ENCODE measurements at regions not wholly inside any gene's neighbourhood (a gene's known extent, or its start where the extent isn't known, plus 50 kb on each side); places are given as distances from the start of the nearest gene placed in this dataset.

DNA sequence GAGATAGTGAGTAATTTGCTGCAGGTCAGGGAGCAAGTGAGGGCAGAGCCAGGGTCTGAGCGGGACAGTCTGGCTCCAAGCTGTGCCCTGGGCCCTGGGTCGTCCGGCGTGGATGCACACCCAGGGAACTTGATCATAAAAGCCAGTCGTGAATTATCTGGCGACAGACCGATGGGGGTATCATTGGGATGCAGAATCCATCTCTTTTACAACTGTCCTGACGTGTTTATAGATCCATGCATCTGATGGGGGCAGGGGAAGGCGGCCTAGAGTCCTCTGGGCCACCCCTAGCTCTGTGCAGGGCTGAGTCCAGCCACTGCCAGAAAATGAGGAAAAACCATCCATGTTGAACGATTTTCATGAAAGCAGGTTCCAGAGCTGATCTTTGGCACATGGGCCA, 332.8 kb downstream of the C16orf95 start:
- TF ChIP-seq REST (IDR thresholded peaks at IDR 0.05; ENCODE audit: insufficient read depth in 1 of 2, low read depth in 2 of 2, low read length in 2 of 2) (no peak), TAF1 (IDR thresholded peaks at IDR 0.05; ENCODE audit: borderline replicate concordance, insufficient read depth, low read length) (no peak), SIN3A (IDR thresholded peaks at IDR 0.05; ENCODE audit: borderline replicate concordance, insufficient read depth, low read length) (no peak), FOXP2 (optimal IDR thresholded peaks at IDR 0.05; ENCODE audit: borderline replicate concordance, extremely low read depth, extremely low read length, insufficient read depth) (no peak), POLR2AphosphoS5 (IDR thresholded peaks at IDR 0.05; ENCODE audit: low read depth, low read length) (no peak)

GRCh38 chr16:86984991-86985647, 332.1 kb downstream of the C16orf95 start:
- TF ChIP-seq POLR2AphosphoS5 (IDR thresholded peaks at IDR 0.05; ENCODE audit: low read depth, low read length) = no peak
- TF ChIP-seq FOXP2 (optimal IDR thresholded peaks at IDR 0.05; ENCODE audit: borderline replicate concordance, extremely low read depth, extremely low read length, insufficient read depth) = no peak
- no peak for TF ChIP-seq TAF1 (IDR thresholded peaks at IDR 0.05; ENCODE audit: borderline replicate concordance, insufficient read depth, low read length)
- no peak for TF ChIP-seq SIN3A (IDR thresholded peaks at IDR 0.05; ENCODE audit: borderline replicate concordance, insufficient read depth, low read length)
- no peak for TF ChIP-seq REST (IDR thresholded peaks at IDR 0.05; ENCODE audit: insufficient read depth in 1 of 2, low read depth in 2 of 2, low read length in 2 of 2)

DNA sequence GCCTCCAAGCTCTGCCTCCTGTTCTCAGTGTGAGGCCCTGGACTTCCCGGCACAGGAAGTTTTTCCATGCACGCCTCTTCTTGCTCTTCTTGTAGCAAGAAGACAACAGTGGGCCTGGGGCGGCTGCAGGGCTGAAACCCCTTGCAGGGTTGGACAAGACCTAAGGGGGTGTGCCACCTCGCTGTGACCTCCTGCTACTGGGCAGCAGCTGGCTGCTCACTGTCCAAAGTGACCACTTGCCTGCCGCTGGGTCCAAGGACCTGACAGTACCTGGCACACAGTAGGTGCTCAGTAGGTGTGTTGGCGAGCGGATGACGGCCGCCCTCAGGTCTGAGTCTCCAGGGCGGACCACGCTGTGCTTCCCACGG, 331.6 kb downstream of the C16orf95 start:
- no peak for TF ChIP-seq FOXP2 (optimal IDR thresholded peaks at IDR 0.05; ENCODE audit: borderline replicate concordance, extremely low read depth, extremely low read length, insufficient read depth)
- no peak for TF ChIP-seq SIN3A (IDR thresholded peaks at IDR 0.05; ENCODE audit: borderline replicate concordance, insufficient read depth, low read length)
- TF ChIP-seq POLR2AphosphoS5 (IDR thresholded peaks at IDR 0.05; ENCODE audit: low read depth, low read length) = no peak
- no peak for TF ChIP-seq REST (IDR thresholded peaks at IDR 0.05; ENCODE audit: insufficient read depth in 1 of 2, low read depth in 2 of 2, low read length in 2 of 2)
- TF ChIP-seq TAF1 (IDR thresholded peaks at IDR 0.05; ENCODE audit: borderline replicate concordance, insufficient read depth, low read length) = no peak

- TF ChIP-seq POLR2AphosphoS5 (IDR thresholded peaks at IDR 0.05; ENCODE audit: low read depth, low read length) (no peak), SIN3A (IDR thresholded peaks at IDR 0.05; ENCODE audit: borderline replicate concordance, insufficient read depth, low read length) (no peak), TAF1 (IDR thresholded peaks at IDR 0.05; ENCODE audit: borderline replicate concordance, insufficient read depth, low read length) (no peak), REST (IDR thresholded peaks at IDR 0.05; ENCODE audit: insufficient read depth in 1 of 2, low read depth in 2 of 2, low read length in 2 of 2) (no peak)
Measured at GRCh38 chr16:86986136-86986535, 331.1 kb downstream of the C16orf95 start.
